T-helper 1 cell treated with Interleukin-12 subunit alpha and Interleukin-12 subunit beta and Interleukin-4 antibody, amounts not matched to agents 30 ng/mL and 1 ng/mL, for 36 hours (primary cell): ENCODE measurements at regions not wholly inside any gene's neighbourhood (a gene's known extent, or its start where the extent isn't known, plus 50 kb on each side); places are given as distances from the start of the nearest gene placed in this dataset.

Experiments used
- intact Hi-C: fragments of 100-400 bp; cut with micrococcal nuclease; formaldehyde crosslinking; loops from one replicate; pipeline ENCODE4 v1.15.1; 2024

DNA sequence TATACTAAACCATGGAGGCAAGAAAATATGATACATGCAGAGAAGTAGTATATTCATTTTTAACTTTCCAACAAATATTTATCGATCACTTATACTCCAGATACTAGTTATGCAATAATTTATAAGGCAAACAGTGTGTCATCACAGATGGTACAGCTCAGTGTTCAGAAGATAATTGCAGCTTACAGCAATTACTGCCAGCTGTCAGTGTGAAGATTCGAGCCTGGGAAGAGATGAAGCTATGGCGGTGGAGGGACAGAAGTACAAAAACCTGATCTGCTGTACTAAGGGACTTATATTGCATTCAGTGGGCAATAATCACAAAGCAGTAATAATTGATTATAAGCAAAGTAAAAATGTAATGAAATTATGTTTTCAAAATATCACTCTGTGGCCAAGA is 170.6 kb upstream of the EPHA3 start:
- intact Hi-C loops: no loop called here

DNA sequence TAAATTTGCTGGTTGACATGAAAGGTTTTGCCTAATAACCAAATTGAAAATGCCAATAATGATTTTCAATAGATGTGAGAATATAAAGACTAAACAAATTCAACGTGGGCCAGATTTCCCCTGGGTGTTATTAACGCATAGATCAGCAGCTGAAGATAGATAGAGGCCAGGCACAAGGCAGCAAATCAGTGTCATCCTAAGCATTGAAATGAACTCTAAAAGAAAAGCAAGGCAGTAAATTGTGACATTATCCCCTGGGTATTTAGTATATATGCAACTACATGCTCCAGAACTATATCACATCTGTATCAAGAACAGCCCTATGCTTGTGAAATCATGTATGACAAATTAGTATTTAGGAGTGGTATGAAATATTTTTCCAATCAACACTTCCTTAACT is 167.1 kb upstream of the EPHA3 start:
- intact Hi-C loops: no loop called here

DNA sequence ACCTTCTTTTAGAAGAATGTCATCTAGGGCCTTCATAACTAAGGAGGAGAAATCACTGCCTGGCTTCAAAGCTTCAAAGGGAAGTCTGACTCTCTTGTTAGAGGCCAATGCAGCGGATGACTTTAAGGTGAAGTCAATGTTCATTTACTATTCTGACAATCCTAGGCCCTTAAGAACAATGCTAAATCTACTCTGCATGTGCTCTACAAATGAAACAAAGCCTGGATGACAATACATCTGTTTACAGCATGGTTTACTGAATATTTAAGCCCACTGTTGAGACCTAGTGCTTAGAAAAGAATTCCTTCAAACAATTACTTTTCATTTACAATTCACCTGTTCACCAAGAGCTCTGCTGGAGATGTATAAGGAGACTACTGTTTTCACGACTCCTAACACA is 160.4 kb upstream of the EPHA3 start:
- intact Hi-C loops: no loop called here

DNA sequence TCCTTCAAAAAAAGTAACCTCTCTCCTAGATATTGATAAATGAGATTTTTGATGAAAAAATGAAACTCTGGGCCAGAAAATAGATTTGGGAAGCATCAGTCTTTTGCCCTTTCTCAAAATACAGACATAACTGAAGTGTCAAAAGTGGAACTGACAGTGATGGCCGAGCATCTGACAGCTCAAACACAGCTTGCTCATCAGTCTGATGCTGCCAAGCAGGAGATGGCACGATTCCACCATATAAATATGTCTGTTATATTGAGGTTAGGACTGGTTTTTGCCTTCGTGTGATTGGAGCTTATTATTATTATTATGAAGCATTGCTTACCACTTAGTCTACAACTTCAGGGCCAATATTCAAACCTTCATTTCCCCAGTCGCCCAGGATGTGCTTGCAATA is 152.6 kb upstream of the EPHA3 start:
- intact Hi-C loops: no loop called here

DNA sequence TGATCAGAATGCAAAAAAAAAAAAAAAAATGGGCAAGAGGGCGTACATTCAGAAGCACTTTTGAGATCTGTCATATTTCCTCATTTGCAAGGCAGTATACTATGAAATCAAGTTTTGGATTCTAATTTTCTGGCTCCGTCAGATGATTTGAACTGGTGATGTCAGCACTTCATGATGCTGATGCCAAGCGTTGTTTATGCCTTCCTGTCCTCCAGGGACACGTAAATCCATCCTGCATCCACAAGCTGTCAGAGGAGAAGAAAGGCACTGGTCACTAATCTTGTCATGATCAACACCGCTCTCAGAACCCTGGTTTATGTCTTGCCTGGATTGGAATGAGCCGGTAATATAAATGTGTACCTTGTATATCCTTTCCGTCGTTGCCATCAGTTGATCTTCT is 152.1 kb upstream of the EPHA3 start:
- intact Hi-C loops: no loop called here

DNA sequence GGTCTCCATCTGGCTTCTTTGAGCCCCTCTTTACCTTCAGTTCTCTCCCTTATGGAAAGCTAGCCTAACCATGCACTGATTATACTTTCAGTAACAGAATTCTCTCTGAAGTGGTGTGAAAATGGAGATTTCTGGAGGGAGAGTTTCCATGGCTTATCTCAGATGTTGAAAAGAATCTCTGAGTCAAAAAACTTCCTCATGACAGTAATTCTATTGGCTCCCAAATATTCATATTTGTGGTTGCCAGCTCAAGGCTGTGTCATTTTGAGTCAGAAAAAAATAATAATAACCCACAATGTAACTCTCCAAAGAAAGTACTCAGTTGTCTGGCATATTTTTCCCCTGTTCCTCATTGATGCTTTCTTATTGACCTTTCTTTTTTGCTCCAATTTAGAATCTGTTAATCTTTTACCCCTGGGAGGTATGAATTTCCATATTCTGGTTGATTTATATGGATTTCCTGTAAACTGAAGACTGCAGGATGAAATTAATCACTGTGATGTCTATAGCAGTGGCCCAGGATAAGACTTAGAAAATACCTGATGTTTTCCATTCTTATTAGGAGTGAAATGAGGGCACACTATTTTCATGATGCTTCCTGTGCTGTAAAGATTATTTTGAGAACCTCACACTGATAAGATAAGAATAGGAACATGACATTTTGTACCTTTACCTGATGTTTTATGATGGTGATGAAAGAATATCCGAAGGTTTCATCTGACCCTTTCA is 149.5 kb upstream of the EPHA3 start:
- intact Hi-C loops: no loop called here

DNA sequence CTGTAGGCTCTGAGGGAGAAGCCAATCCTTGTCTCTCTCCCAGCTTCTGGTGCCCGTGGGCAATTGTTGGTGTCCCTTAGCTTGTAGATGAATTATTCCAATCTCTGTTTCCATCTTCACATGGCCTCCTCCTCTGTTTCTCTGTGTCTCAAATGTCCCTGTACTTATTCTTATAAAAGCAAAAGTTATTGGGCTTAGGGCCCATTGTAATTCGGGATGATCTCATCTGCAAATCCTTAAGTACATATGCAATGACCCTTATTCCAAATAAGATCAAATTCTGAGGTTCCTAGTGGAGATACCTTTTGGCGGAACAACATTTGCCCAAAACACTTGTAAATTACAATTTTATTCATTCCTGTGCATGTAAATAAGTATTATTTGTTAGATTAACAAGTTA is 147.4 kb upstream of the EPHA3 start:
- intact Hi-C loops: no loop called here

DNA sequence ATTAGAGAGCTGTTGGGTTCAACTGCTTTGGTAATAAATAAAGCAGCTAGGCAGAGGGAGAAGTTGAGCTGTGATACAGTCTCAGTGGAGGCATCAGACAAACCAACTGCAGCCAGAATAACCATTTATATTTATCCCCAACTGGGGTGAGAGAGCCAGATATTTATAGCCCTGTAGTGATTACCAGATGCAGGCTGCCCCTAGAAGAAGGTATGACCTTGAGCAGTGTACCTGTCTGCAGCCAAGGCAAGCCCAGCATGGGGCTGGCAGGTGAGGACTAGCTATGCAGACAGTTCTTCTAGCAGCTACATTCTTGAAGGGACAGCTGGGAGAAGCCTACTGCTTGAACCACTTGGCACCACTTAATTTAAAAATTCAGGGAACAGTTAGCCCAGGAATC is 144.4 kb upstream of the EPHA3 start:
- intact Hi-C loops: no loop called here

DNA sequence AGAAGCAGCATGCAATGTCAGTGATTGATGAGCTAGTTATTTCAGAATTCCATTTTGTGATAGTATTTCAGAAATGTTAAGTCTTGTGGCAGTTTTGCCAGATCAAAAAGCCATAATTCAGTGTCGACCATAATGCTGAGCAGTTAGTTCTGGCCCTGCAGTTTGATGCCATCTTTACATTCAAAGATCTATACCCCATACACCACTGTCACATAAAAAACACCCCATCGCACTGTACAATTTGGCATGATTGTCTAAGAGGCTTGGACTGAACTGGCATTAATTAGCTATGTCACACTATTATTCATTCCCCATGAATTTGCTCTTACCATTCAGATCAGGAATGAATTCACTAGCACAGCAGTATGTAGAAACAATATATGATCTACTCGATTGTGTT is 127.7 kb upstream of the EPHA3 start:
- intact Hi-C loops: no loop called here

DNA sequence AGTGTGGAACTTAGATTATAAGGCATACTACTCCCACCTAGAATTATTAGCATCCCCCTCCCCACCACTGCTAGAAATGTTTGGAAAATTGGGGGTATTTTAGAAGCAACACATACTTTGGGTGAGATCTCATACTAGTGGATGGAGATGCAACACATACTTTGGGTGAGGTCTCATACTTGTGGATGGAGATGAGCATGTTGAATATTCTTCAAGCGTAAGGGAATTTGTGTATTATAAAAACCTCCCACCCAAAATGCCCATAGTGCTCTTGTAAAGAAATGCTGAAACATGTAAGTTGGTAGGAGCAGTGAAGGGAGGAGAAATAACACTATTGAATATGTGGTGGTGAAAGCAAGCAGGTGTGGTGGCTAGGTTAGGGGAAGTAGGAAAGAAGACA is 124.0 kb upstream of the EPHA3 start:
- intact Hi-C loops: no loop called here

DNA sequence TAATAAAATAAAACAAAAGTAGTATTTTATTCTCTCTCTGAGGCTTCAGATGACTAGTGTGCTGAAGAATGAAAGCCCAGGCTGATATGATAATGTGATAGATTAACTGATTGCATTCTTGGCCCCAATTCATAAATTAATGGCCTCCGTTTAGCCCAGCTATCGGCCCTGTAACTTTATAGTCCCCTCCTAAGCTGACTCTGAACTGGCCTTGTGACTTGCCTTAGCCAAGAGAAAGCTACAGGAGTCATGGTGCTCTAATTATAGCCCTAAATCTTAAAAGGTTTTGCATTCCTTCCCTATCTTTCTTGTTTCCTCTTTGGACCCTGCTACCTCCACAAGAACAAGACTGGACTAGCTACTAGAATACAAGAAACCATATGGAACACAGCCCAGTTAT is 123.2 kb upstream of the EPHA3 start:
- intact Hi-C loops: no loop called here

DNA sequence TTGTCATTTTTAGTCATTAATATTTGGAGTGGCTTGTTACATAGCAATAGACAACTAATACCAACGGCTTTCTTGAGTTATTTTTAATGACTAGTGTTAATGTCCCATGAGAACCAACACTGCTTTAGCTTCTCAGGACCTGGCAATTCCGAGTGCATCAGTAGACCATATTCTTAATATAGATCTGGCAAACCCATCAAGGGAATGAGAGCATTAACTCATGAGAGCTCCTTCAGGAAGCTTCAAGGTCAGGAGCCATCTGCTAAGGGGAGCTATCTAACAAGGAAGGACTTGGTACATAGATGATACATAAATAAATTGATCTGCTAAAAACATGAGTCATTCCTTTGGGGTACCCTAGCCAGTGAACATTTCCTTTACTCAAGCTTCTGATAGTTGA is 122.6 kb upstream of the EPHA3 start:
- intact Hi-C loops: no loop called here

DNA sequence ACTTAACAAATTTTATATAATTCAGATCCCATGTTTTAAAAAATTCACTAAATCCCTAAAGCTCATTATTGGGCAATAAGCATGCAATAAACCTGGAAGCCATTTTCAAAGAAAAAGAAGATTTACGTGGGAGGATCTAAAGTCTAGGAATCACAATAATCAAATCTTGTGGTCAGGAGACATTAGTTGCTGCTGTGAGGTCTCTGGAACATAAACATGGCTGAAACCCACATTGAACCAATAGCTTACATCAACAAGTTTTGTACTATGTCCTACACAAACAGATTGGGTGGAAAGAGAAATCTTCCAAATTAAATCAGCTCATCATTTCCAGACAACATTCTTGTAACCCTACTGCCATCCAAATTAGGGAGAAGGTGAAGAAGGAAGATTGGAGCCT is 121.9 kb upstream of the EPHA3 start:
- intact Hi-C loops: no loop called here

DNA sequence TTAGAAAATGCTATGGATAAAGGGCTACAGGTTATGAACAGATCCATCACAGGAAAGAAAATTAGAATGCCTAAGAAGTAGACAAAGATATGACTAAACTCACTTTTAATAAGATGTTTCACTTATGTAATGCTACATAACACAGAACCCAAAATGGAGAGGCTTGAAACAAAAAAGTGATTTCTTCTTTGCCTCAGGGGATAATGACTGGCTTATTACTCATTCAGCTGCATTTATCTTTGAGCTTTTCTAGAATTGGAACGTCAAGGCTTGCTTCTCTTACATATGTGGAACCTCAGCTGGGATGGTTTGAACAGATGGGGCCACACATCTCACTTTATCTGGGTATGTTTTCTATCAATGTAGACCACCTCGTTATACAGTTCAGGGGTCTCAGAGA is 120.6 kb upstream of the EPHA3 start:
- intact Hi-C loops: no loop called here

DNA sequence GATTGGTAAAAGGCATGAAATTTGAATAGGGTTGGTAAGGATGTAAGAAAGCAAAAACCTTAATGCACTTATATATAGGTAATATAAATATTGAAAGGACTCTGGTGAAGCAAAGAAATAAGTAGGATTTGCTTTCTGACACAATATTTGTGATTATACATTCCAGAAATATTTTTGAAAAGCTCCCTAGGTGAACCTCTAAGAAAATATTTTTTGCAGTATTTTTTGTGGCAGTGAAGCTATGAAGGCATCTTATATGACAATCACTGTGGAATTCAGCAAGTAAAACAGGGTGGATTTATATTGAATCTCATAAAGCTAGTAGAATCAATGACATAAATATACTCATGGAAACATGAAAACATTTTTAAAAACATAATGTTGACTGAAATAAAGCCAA is 119.6 kb upstream of the EPHA3 start:
- intact Hi-C loops: no loop called here

DNA sequence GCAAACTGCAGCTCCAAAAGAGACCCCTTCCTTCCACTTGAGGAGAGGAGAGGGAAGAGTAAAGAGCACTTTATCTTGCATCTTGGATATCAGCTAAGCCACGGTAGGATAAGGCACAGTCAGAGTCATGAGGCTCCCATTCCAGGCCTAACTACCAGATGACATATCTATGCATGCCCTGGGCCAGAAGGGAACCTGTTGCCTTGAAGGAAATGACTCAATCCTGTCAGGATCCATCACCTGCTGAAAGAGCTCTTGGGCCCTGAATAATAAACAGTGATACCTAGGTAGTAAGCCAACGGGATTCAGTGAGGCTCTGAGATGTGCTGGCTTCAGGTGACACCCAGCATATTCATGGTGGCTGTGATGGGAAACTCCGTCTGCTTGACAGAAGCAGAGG is 118.5 kb upstream of the EPHA3 start:
- intact Hi-C loops: no loop called here

DNA sequence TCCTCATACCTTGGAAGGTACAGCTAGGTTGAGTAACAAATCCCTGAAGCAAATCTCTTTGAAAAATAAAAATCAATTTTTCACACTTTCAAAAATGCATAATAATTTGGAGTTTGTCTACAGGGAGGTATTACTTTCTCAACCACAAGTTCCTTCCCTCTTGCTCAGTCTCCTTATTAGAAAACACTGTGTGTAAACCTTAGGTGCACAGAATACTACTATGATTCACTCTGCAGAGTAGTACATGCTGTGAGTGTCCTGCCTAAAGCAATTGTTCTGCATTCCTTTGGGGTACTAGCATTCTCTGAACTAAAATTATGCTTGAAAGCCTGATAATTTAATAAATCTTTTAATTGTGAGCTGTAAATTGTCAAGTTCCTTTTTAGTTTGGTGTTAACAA is 115.9 kb upstream of the EPHA3 start:
- intact Hi-C loops: no loop called here

DNA sequence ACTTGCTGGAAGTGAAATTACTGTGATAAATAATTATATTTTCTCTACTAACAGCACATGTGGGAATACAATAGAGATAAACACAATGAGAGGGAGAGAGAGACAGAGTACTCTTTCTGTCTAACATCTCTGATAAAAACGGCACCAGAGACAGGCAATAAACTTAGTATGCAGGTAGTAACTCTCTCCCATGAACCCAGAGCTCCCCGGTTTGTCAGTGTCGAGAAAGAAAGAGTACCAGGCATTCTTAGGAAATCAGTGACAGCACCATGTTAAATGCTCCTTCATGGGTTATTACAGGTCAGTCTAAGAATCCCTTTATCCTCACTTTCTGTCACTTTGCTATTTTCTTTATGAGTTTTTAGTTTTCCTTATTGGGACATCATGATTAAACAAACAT is 110.7 kb upstream of the EPHA3 start:
- intact Hi-C loops: no loop called here

DNA sequence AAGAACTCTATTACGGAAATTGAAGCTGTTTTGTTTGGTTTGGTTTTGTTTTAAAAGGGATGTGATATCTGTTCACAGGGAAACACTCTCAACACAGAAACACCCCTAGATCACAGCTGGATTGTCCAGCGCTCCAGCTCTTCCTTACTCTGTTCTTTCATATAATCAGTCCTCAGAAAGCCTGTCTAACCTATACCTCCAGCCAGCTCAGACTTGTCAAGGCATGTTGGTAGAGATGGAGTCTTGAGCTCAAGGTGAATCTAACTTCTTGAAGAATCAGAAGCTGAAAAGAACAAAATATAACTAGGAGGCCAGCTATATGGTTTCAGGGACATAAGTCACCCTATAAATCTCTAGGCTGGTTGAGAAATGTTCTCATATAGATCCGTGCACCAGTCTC is 110.2 kb upstream of the EPHA3 start:
- intact Hi-C loops: no loop called here

DNA sequence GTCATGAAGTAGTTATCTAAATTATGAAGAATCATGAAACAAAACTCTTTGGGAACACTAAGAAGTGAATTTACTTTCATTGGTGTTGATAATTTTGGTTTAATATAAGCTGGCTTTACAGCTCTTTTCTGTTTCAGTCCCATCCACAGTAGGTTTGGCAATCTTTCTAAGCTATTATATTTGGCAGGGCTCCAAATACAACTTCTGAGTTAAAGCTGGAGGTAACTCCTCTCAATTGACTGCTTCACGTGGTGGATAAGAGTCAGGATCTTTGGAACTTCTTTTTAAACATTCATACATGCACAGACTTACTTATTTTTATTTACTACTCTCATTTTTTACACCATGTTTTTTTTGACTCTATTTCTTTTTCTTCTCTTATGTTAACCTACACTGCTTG is 106.5 kb upstream of the EPHA3 start:
- intact Hi-C loops: no loop called here

DNA sequence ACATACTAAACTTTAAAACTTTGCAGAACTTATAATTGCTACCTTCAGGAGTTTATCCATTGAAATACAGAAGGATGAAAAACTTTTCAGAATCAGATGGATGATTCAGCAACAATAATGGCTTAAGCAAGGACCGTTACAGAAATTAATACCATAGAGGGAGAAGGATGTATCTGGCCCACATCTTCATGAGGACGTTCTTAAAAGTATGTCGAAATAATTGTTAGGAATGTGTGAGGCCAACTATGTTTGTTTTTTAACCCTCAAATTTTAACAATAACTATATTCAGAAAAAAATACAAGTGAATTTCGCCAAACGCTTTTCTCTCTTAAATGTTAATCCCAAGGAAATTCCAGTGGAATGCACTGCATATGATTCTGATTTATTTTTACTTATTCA is 105.2 kb upstream of the EPHA3 start:
- intact Hi-C loops: no loop called here

DNA sequence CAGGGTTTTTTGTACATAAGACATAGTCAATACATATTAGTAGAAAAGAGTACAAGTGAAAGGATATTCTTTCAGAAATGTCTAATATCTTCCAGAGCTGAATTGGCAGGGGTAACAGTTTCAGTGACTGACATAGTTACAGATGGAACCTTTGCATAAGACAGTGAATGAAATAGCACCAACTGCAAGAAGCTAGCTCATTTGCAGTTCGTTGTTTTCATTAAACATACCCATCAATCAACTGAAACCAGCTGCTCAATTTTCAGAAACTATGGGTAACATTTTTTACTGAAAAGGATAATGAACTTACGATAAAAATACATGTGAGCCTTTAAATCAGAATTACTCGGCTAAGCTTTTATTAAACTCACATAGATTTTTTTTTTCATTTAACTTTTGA is 93.9 kb upstream of the EPHA3 start:
- intact Hi-C loops: no loop called here

DNA sequence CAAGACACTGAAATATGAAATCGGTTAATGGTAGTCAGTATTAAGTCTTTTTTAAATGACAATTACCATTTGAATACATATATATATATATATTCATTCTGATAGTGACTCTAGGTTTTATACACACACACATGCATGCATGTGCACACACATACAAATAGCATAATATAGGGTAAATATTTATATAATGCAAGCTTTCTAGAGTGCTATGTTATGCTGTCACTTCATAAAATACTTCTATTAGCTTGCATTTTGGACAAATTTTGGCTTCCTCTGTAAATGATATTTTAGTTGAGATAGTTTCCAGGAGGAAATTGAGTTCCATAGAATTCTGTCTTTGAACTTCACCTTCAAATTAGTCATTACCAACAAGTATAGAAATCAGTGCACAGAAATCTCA is 89.9 kb upstream of the EPHA3 start:
- intact Hi-C loops: no loop called here

DNA sequence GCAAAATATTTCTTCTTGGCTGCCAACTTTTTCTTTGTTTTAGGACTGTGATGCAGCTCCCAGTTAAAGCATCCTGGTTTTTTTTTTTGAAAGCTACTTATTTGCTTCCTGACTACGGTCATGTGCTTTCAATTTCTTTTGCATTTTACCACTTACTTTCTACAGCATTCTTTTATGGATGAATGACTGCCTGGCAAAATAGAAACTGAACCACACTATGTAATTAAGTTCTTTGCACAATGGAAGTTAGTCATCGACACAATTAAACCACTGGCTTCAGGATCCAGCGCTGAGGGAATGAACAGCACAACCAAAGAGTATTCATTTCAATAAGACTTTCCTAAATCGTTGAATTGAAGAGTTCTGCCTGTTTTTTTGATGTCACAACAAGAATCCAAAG is 82.2 kb upstream of the EPHA3 start:
- intact Hi-C loops: no loop called here
